ENCODE measurements at regions not wholly inside any gene's neighbourhood (a gene's known extent, or its start where the extent isn't known, plus 50 kb on each side); places are given as distances from the start of the nearest gene placed in this dataset.

DNA sequence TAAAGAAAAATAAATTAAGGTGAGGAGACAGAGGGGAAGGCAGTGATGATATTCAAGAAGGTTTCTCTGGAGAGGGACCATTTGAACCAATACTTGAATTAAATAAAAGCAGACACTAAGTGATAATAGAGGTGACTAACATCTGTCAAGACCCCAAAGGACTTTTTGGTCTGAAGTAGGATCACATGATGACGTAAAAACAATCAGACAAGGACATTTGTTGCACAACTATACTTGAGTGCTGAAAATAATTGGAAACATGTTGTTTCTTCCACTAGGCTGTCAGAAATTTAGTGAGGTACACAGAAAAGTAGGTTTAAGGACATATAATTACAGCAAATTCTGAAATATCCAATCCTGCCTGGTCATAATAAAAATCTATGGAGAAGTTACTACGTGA, 179.5 kb downstream of the WNT5A start:
- no peaks in the 10 kb centered on the region for H3K36me3 ChIP-seq (replicated peaks in 1 of 2; ENCODE audit: insufficient read depth in 1 of 2, low read depth in 2 of 2)
- no peak for ATAC-seq

DNA sequence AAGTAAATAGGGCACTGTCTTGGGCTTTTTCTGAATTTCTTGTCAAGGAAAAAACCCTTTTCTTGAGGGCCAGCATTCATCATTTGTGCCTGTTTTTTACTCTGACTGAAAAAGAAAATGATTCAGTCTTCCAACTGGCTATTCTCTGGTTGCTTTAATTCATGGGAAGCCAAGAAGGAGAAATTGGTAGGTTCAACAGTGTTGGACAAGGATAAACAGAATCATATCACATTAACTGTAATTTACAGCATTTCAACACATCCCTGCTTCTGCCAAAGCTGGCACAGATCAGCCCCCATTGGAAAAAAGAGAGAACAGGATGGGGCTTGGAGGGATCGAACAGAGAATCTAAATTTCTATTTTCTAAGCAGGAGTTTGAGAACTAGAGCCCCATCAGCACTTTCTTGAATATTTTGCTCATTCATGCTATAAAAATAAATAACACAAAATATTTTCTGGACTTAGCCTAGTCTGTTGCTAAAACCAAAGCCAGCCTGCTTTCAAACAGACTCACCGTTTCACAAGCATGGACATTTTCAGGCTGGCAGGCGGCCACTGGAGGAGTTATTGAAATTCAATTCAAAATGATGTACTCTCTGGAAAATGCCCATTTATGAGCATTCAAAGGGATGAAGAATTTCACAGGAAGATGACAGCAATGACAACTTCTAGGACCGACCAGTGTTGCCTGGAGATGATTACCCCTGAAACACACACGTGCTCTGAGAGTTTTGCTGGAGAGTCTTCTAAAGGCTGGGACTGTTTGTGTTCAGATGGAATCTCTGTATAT, 181.2 kb downstream of the WNT5A start:
- no peak overlapping the region for H3K27ac ChIP-seq
- WGBS, 2 donors: 65 to 70% methylated on average over 5 of the region's 5 CpGs
- ATAC-seq: no peak
- no peaks in the 10 kb centered on the region for H3K27me3 ChIP-seq
- TF ChIP-seq POLR2A (IDR thresholded peaks at IDR 0.05): no peak
- TF ChIP-seq, protein P1, sequence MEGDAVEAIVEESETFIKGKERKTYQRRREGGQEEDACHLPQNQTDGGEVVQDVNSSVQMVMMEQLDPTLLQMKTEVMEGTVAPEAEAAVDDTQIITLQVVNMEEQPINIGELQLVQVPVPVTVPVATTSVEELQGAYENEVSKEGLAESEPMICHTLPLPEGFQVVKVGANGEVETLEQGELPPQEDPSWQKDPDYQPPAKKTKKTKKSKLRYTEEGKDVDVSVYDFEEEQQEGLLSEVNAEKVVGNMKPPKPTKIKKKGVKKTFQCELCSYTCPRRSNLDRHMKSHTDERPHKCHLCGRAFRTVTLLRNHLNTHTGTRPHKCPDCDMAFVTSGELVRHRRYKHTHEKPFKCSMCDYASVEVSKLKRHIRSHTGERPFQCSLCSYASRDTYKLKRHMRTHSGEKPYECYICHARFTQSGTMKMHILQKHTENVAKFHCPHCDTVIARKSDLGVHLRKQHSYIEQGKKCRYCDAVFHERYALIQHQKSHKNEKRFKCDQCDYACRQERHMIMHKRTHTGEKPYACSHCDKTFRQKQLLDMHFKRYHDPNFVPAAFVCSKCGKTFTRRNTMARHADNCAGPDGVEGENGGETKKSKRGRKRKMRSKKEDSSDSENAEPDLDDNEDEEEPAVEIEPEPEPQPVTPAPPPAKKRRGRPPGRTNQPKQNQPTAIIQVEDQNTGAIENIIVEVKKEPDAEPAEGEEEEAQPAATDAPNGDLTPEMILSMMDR (IDR thresholded peaks at IDR 0.05): no peak
- no peaks in the 10 kb centered on the region for H3K36me3 ChIP-seq (replicated peaks in 1 of 2; ENCODE audit: insufficient read depth in 1 of 2, low read depth in 2 of 2)
- intact Hi-C loops (cut with DNase I): no loop called here
- H3K4me1 ChIP-seq: no peaks in the 10 kb centered on the region
- no peaks in the 10 kb centered on the region for H3K9me3 ChIP-seq
- DNase-seq: peak in 1 of 4 donors; percentile 10
- no peak overlapping the region for H3K4me3 ChIP-seq

More for the DNA sequence above, 179.5 kb downstream of the WNT5A start:
- intact Hi-C loops (cut with DNase I): no loop called here
- Histone ChIP-seq H3K4me3 (no peak overlapping the region), H3K27me3 (no peaks in the 10 kb centered on the region), H3K27ac (no peak overlapping the region), H3K9me3 (no peaks in the 10 kb centered on the region), H3K4me1 (no peaks in the 10 kb centered on the region)
- no peak for DNase-seq
- TF ChIP-seq, protein P1 (IDR thresholded peaks at IDR 0.05): no peak
- TF ChIP-seq POLR2A (IDR thresholded peaks at IDR 0.05): no peak
- WGBS, 2 donors: 88 to 90% methylated on average over 2 of the region's 2 CpGs

DNA sequence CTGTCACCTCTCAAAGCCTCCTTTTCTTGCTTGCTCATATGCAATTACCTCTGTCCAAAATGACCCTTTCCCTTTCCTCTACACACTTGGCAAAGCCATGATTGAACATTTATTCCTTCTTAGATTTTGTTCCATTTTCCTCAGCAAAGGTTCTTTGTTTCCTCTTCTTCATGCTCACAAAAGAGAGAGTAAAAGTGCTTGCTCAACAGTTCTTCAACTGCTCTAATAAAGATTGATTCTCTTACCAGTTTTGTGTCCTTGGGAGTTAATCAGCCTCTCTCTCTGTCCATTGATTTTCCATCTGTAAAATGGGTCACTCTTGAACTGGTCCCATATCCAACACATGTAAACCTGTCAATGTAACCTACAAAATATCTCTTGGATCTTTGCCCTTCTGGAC, 186.4 kb downstream of the WNT5A start:
- Histone ChIP-seq H3K4me3 (no peak overlapping the region), H3K27ac (no peak overlapping the region), H3K4me1 (no peaks in the 10 kb centered on the region), H3K36me3 (replicated peaks in 1 of 2; ENCODE audit: insufficient read depth in 1 of 2, low read depth in 2 of 2) (no peaks in the 10 kb centered on the region), H3K27me3 (no peaks in the 10 kb centered on the region), H3K9me3 (no peaks in the 10 kb centered on the region)
- TF ChIP-seq, protein P1 (IDR thresholded peaks at IDR 0.05): no peak
- TF ChIP-seq POLR2A (IDR thresholded peaks at IDR 0.05): no peak
- DNase-seq (no peak), ATAC-seq (no peak)
- intact Hi-C loops (cut with DNase I): no loop called here

DNA sequence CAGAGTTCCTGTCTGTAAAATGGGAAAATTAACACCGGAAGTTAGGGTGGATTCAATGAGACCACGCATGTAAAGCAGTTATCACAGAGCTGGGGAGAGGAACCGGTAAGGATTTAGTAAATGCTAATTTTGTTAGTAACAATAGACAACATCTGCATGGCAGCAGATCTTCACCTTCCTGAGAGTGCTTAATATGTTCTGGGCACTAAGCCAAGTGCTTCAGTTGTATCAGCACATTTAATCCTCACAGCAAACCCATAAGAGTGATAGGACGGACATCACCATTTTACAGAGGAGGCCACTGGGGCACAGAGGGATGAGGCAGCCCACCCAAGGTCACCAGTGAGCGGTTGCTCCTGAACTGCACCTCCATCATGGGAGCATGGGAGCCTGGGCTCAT, 189.4 kb downstream of the WNT5A start:
- Histone ChIP-seq H3K9me3 (no peaks in the 10 kb centered on the region), H3K4me1 (no peaks in the 10 kb centered on the region), H3K27ac (no peak overlapping the region), H3K36me3 (replicated peaks in 1 of 2; ENCODE audit: insufficient read depth in 1 of 2, low read depth in 2 of 2) (no peaks in the 10 kb centered on the region), H3K4me3 (no peak overlapping the region), H3K27me3 (no peaks in the 10 kb centered on the region)
- WGBS, 2 donors: 77 to 87% methylated on average over 5 of the region's 5 CpGs
- ATAC-seq: no peak
- intact Hi-C loops (cut with DNase I): no loop called here
- TF ChIP-seq, protein P1 (IDR thresholded peaks at IDR 0.05): no peak
- no peak for TF ChIP-seq POLR2A (IDR thresholded peaks at IDR 0.05)
- no peak for DNase-seq

DNA sequence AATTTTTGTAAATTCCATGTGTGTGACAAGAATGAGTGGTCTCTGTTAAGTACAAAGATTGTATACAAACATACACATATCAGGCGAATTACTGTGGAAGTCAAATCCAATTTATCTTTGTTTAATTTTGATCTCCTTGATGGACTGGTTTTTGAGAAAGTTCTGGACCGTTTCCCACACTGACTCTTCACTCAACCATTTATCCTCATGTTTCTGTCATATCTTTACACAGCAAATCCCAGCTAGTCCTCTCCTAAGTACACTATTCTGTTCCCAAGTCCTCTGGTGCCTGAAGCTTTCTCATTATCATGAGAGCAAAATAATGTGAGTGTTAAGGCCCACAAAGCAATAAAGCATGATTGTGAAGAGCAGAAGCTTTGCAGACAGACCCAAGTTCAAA, 189.9 kb downstream of the WNT5A start:
- 58 to 67% methylated on average over 2 of the region's 2 CpGs for WGBS, 2 donors
- H3K27ac ChIP-seq: no peak overlapping the region
- H3K4me1 ChIP-seq: no peaks in the 10 kb centered on the region
- ATAC-seq (no peak), DNase-seq (no peak)
- no peaks in the 10 kb centered on the region for H3K36me3 ChIP-seq (replicated peaks in 1 of 2; ENCODE audit: insufficient read depth in 1 of 2, low read depth in 2 of 2)
- H3K9me3 ChIP-seq: no peaks in the 10 kb centered on the region
- TF ChIP-seq, protein P1 (IDR thresholded peaks at IDR 0.05): no peak
- no peak for TF ChIP-seq POLR2A (IDR thresholded peaks at IDR 0.05)
- no peaks in the 10 kb centered on the region for H3K27me3 ChIP-seq
- intact Hi-C loops (cut with DNase I): no loop called here
- no peak overlapping the region for H3K4me3 ChIP-seq

Measured in body of pancreas (tissue), 4 donors.